LNCAP (cell line): ENCODE measurements at regions not wholly inside any gene's neighbourhood (a gene's known extent, or its start where the extent isn't known, plus 50 kb on each side); places are given as distances from the start of the nearest gene placed in this dataset.

Experiments used
- TF ChIP-seq, protein P1 (sequence below): fragments of 450-650 bp; IDR thresholded peaks from 2 replicates; pipeline ENCODE4 v1.5.1; 2017; ENCODE audit warnings: mild to moderate bottlenecking

DNA sequence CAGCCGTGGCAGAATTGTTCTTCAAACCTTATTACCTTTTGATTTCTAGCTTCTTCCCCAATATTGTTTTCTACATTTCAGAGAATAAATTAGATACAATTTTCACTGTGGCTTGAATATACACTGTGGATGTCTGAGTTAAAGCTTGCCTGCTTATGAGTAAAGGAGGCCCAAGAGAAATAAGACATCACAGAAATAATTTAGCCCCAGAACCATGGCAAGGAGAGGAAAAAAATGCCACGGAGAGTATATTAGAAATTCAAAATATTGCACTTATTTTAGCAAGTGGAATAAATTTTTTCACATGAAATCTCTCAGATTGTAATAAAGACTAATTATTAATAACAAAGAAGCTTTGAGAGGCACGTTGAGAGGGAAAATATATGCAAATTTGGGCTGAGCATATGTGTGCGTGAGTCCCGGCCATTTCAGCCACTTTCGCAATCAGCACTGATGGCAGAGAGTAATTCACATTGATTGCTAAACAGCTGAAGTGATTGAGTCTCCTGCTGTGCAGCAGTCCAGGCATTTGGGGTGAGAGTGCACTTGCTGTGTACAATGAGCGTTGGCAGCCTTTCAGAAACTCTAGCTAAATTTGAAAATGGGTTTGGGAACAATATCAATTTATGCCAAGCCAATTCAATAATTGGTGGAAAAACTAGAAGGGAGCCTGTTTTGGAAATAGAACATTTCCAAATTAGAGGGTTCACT lies 596.0 kb downstream of the EPM2A start:
- TF ChIP-seq, protein P1, sequence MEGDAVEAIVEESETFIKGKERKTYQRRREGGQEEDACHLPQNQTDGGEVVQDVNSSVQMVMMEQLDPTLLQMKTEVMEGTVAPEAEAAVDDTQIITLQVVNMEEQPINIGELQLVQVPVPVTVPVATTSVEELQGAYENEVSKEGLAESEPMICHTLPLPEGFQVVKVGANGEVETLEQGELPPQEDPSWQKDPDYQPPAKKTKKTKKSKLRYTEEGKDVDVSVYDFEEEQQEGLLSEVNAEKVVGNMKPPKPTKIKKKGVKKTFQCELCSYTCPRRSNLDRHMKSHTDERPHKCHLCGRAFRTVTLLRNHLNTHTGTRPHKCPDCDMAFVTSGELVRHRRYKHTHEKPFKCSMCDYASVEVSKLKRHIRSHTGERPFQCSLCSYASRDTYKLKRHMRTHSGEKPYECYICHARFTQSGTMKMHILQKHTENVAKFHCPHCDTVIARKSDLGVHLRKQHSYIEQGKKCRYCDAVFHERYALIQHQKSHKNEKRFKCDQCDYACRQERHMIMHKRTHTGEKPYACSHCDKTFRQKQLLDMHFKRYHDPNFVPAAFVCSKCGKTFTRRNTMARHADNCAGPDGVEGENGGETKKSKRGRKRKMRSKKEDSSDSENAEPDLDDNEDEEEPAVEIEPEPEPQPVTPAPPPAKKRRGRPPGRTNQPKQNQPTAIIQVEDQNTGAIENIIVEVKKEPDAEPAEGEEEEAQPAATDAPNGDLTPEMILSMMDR = no peak

DNA sequence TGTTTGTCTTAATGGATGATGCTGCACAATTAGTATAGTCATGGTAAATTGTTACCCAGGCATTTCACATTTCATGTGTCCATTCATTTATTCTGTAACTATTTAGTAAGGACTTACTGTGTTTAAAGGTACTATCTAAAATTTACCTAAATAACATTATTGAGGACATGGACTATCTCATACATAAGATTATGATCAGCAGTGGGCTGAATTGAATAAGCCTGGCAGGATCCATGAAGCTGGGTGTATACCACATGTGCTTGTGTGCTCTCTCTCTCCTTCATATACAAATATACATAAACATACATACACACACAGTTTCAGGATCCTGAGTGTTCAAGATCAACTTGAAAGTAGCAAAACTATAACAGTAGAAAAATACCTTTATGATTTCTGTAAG lies 595.4 kb downstream of the EPM2A start:
- TF ChIP-seq, protein P1 = no peak

DNA sequence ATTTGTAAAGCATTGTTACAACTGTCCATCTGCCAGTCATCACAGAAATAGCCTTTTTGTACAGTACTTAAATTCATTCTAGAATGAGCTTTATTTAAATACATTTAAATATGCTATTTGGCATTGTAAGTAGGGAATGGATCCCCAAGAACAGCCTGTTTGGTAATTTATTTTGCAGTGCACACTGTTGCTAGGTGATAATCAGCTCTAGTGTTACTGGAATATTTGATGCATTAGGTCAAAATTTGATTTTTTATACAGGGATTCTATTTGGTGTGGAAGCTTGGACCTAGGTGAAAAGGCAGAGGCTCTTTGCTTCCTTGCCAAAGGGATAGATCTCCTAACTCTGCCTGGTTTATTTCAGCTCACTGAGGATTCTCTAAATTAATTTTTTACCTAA lies 593.7 kb downstream of the EPM2A start:
- TF ChIP-seq, protein P1 = no peak

GRCh38 chr6:145142958-145143357 lies 592.4 kb downstream of the EPM2A start:
- TF ChIP-seq, protein P1 = no peak

DNA sequence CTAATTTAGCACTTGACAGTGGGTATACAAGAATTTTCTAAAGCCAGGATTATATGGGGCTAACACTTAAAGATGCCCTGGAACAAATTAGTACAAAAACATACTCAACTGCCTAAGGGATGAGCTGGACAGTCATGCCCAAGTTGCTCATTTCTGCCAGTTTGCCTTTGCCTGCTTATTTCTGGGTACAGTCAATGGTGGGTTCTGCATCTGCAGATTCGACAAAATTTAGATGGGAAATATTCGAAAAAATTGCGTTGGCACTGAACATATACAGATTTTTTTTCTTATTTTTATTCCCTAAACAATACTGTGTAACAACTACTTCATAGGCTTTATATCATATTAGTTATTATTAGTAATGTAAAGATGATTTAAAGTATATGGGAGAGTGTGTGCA lies 591.9 kb downstream of the EPM2A start:
- TF ChIP-seq, protein P1 = no peak

DNA sequence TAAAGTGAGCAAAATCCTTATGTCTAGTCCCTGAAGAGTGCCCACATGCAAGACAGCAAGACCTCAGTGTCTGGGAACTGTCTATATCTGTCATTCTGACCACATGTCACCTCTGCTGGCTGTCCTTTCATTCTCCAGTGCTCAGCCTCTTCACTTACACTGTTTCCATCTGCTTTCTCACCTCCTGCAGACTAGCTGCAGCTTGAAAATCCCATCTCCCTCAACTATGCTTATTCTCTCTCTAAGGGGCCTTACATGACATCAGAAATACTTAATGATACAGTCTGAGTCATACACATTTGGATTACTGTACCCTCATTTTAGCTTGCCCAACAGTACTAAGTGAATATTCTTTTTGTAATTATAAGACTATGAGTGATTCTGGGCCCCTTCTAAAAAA lies 587.8 kb downstream of the EPM2A start:
- TF ChIP-seq, protein P1 = no peak

- TF ChIP-seq, protein P1 = no peak
Measured at GRCh38 chr6:145147981-145148749, 587.2 kb downstream of the EPM2A start.
